ENCODE measurements at regions not wholly inside any gene's neighbourhood (a gene's known extent, or its start where the extent isn't known, plus 50 kb on each side); places are given as distances from the start of the nearest gene placed in this dataset.

GRCh38 chr13:70362820-70363570 is 254.7 kb upstream of the KLHL1 start:
- DNase-seq = no peak

GRCh38 chr13:70357031-70357430 is 248.8 kb upstream of the KLHL1 start:
- DNase-seq = no peak

GRCh38 chr13:70353096-70353495 is 244.8 kb upstream of the KLHL1 start:
- peak in 1 of 2 experiments; percentile 3 for DNase-seq

- no peak for DNase-seq
Measured at GRCh38 chr13:70347947-70348620, 239.8 kb upstream of the KLHL1 start.

GRCh38 chr13:70339738-70340137 is 231.5 kb upstream of the KLHL1 start:
- peak; percentile 24 to 41 for DNase-seq

GRCh38 chr13:70338609-70339008 is 230.4 kb upstream of the KLHL1 start:
- DNase-seq = no peak

- no peak for DNase-seq
Measured at GRCh38 chr13:70336866-70337265, 228.6 kb upstream of the KLHL1 start.

GRCh38 chr13:70333752-70334151 is 225.5 kb upstream of the KLHL1 start:
- DNase-seq = no peak

GRCh38 chr13:70330697-70331361 is 222.6 kb upstream of the KLHL1 start:
- peak in 1 of 2 experiments; percentile 41 for DNase-seq

- DNase-seq = no peak
Measured at GRCh38 chr13:70324519-70324918, 216.3 kb upstream of the KLHL1 start.

GRCh38 chr13:70311191-70311590 is 202.9 kb upstream of the KLHL1 start:
- DNase-seq = no peak

GRCh38 chr13:70310396-70311119 is 202.3 kb upstream of the KLHL1 start:
- DNase-seq = peak; percentile 66 to 85

- no peak for DNase-seq
Measured at GRCh38 chr13:70297189-70297616, 189.0 kb upstream of the KLHL1 start.

GRCh38 chr13:70284371-70284770 is 176.1 kb upstream of the KLHL1 start:
- DNase-seq = no peak

- DNase-seq = no peak
Measured at GRCh38 chr13:70275841-70276240, 167.6 kb upstream of the KLHL1 start.

GRCh38 chr13:70255406-70255991 is 147.2 kb upstream of the KLHL1 start:
- no peak for DNase-seq

GRCh38 chr13:70253834-70254233 is 145.6 kb upstream of the KLHL1 start:
- peak; percentile 53 to 68 for DNase-seq

- DNase-seq = no peak
Measured at GRCh38 chr13:70253411-70253810, 145.2 kb upstream of the KLHL1 start.

GRCh38 chr13:70249332-70250064 is 141.2 kb upstream of the KLHL1 start:
- no peak for DNase-seq

GRCh38 chr13:70237131-70237530 is 128.9 kb upstream of the KLHL1 start:
- no peak for DNase-seq

- DNase-seq = no peak
Measured at GRCh38 chr13:70235565-70235964, 127.3 kb upstream of the KLHL1 start.

GRCh38 chr13:70223911-70224310 is 115.7 kb upstream of the KLHL1 start:
- no peak for DNase-seq

All from NCI-H526 (cell line).